GM21390 (cell line): ENCODE measurements at regions not wholly inside any gene's neighbourhood (a gene's known extent, or its start where the extent isn't known, plus 50 kb on each side); places are given as distances from the start of the nearest gene placed in this dataset.

Experiments
- ATAC-seq: cut with Tn5 transposase; IDR thresholded peaks from one replicate; pipeline ENCODE4 v1.9.1; 2021; ENCODE audit not compliant: unreplicated experiment

DNA sequence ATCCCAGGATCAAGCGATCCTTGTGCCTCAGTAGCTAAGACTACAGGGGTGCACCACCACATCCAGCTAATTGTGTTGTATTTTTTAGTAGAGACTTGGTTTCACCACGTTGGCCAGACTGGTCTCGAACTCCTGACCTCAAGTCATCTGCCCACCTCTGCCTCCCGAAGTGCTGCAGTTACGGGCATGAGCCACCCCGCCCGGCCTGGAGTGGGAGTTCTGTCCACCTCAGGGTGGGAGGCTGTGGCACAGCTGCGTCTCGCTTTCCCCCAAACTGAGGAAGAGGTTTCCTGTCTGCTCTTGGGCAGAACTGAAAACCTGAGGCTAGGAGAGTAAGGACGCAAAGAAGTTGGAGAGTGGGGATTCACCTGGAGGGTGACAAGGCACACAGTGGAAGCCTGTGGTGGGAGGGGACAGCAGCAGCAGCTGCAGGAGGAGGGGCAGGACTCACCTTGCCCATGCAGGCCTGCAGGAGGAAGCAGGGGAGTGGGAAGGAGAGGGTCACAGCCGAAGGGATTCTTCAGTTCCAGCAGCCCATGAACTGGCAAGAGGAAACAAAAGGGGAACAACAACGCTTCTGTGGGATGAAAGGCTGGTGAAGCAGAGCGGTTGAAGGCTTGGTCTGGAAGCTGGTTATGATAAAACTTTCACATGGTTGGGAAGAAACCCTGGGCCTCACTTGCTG, 181.4 kb downstream of the GAS1 start:
- no peak for ATAC-seq

DNA sequence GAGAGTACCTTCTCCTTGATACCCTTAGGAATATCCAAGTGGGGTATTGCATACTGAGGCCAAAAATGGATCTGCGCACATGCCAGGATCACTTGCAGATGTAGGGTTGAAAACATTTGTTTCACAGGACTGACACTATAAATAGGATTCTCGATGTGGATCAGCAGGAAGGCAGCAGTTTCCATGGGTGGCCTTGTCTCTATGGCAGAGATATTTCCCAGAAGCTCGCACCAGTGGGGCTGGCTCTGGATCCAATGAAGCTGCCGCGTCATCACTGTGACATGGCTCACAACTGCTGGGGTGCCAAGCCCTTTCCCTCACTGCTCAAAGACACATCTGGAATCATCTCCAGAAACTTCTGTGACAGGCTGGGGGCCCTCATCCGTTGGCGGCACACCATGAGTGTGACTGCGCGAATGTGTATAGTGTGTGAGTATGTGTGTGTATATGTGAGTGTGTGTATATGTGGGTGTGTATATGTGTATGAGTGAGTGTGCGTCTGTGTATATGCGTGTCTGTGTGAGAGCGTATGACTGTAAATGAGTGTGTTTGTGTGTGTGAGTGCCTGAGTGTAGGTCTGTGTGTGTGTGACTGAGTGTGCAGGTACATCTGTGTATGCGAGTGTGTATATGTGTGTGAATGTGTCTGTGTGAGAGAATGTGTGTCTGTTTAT, 182.5 kb downstream of the GAS1 start:
- no peak for ATAC-seq

DNA sequence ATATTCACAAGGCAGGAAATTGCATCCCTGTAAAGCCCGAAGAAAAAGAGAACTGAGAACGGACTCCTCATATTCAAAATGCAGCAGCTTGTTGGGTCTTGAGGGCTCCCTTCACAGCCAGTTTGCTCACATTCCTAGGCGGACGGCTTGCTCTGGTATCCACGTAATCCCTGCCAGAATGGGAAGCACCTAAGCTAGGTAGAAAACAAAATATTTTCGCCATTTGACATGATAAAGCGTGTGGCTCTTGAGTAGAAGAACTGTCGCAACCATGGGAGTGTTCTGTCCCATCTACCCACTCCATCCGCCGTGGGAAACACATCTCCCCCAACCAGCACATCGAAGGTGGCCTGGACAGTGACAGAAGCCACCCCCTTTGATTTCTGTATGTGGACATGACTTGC, 183.1 kb downstream of the GAS1 start:
- no peak for ATAC-seq

DNA sequence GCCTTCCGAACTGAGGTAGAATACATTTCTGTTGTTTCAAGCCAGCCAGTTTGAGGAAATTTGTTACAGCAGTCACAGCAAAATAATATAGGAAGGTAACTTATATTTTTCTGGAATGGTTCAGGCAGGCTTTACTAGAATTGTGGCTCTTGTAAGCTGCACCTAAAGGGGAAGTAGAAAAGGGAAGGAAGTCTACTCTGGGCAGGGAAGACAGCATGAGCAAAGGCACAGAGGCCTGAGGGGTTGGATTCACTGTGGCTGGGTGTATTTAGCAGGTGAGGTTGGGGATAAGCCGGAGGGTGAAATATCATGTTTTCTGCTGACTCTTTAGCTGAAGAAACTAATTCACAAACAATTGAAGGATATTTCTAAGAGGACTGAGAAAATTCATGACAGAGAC, 183.5 kb downstream of the GAS1 start:
- ATAC-seq: no peak

DNA sequence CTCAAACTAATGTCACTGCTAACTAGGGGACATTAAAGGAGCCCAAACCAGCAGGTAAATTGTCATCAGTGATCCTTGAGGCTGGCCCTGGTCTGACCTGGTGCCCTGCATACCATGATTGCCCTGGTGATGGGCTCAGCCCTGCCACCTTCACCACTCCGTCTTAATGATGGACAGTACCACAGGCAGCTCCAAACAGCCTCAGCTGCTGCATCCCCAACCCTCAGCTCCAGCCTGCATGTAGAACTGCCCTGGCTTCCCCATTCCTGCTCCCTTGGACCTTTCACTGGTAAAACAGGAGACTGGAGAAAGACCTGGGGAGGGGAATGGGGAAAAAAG, 190.0 kb downstream of the GAS1 start:
- no peak for ATAC-seq

DNA sequence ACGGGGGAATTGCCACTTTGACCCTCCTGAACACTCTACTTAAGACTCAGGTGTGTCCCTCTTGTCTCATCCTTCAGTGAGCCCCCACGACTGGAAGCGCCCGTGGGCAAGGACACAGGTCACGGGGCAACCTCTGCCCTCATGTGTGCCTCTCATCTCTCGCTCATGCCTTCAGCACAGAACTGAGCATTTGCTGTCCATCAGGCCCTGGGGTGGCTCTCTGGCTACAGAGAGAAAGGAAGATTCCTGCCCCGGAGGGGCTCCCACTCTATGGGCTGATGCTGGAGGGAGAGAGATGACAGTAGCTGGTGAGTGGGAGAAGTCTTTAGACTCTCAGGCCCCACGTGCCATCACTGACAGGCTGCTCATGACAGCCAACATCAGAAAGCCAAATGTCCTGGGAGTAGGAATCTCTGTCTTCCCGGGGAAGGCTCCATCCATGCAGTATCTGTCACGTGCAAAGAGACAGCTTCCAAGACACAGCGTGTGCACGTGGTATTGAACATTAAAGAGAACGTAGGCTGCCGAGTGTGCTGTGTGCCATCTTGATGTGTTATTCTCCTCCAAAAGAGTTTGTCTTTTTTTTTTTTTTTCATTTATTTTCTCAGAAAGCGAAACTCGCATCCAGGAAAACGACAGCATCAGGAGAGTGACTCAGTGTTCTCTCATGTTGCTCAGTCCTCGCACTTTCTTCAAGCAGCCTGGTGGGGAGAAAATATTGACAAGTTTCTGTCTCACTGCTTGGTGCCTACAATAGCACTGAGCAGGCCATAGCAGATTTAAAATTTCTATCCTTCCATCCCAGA, 190.5 kb downstream of the GAS1 start:
- no peak for ATAC-seq

DNA sequence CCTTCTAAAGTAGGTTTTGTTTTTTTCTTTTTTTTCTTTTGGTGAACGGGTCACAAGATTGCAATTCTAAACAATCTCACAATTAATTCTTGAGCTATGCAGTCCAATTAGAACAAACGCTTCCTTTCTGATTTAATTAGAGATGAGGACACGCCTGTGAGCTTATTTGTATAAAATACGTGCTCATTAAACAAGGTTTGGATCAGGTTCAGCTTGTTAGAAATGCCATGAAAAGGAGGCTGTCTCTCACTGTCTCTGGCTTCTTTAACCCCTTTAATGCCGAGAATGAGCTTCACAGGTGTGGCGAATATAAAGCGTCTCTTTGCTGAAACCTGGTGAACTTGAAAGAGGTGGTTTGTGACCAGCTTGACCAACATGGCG, 191.8 kb downstream of the GAS1 start:
- ATAC-seq: no peak

DNA sequence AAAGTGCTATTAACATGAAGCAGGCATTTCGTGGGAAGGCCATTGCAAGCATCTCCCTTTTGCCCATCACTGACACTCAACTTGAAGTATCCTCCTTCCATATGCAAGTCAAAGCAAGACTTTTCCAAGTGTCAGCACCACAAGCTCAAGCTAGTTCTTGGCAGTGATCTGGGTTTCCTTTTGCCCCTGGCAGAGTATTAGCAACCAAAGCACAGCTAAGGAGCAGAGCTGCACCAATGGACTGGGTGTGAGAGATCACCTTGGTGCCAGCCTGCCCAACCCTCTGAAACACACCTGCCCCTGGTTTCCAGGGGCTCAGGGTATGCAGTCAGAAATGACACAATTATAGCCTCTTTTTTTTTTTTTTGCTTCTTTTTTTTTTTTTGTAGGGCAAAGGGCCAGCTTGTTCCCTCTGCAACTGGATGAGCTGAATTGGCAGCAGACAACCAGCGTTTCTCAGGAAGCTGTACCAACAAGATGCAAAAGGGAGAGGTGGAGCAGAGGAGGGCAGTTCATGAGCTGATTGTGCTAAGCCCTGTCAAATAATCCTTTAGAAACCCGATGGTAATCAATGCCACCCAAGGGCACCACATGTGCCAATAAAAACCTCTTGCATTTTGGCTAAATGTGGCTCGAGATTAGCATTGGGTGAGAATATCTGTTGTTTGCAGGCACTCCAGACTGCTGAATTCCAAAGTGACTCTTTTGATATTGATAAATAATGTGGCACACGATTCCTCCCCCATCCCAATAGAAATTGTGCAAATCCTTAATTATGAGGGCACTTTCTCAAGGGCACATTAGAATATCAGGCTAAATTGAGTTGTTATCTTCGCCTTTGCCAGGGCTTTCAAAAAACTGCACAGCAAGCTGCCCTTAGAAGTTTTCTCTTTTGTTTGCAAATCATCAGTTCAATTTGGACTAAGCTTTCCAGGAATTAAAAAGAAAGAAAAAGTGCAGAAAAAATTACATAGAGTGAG, 192.4 kb downstream of the GAS1 start:
- no peak for ATAC-seq

DNA sequence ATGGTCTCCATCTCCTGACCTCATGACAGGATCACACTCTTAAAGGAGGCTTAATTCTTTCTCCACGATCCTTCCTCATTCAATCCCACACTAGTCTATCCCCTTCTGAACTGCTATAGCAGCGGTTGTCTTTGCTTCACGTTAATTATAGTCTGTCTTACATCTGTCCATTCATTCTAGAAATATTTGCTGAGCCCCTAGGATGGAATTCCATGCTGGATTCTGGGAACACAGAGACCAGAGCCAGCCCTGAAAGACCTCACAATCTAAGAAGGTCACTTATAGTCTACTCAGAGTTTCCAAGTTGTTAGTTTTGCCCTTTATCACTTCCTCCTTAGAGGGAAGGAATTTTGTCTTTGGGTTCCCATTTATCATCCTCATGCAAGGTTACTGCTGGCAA, 193.5 kb downstream of the GAS1 start:
- ATAC-seq: no peak

DNA sequence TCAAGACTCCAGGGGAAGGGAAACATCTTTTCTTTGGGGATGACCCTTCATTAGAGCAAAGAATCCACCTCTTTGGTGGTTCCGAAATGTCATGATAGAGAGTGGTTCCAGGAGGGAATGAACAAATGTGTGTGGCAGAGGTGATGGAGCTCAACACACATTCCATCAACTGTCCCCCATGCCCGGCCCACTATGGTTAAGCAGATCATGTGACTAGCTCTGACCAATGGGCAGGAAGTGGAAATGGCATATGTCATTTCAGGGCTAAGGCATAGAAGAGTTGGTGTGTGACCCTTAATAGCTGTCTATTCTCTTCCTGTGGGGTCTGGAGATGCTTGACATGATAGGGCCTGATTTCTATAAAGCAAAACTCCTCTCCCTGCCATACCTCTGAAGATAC, 194.6 kb downstream of the GAS1 start:
- no peak for ATAC-seq

DNA sequence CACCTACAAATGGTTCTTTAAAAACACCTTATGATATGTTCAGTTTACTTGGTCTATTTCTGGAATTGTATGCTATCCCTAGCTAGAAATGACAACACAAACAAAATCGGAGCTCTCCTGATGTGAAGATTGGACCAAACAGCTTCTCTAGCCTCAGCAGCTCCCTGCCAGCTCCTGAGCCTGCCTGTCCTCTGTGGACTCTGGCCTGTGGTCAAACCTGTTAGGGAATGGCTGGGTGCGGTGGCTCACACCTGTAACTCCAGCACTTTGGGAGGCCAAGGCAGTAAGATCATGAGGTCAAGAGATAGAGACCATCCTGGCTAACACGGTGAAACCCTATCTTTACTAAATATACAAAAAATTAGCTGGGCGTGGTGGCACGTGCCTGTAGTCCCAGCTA, 195.3 kb downstream of the GAS1 start:
- no peak for ATAC-seq

DNA sequence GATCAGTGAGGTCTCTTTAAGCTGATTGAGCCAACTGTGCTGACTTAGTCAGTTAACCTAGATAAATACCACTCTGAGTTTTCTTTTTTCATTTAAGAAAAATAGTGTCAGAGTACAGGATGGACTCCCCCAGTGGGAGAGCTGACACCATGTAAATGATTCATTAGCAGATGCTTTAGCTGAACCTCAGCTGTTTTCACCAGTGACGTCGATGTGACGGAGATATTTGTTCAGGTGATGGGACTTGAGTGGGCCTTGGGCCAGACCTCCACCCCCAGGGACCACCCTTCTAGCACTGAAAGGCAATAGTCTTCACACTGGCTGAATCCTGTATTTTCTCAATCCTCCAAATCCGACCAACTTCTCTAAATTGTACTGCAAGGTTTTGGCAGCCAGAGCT, 196.1 kb downstream of the GAS1 start:
- ATAC-seq: no peak

DNA sequence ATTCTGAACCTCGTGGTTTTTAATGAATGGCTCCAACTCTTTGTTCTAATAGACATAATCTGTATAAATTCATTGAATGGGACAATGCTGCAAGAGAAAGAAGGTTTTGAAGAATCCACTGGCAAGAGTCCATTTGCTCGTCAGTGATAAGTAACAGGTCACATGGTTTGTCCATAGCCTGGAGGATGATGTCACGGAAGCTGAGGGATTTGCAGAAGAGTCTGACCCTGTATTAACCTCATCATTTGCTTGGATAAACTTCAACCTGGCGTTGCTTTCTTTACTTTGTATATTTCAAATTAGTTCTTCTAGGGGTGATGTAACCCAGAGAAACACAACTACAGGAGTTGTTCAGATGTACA, 197.4 kb downstream of the GAS1 start:
- ATAC-seq: no peak

DNA sequence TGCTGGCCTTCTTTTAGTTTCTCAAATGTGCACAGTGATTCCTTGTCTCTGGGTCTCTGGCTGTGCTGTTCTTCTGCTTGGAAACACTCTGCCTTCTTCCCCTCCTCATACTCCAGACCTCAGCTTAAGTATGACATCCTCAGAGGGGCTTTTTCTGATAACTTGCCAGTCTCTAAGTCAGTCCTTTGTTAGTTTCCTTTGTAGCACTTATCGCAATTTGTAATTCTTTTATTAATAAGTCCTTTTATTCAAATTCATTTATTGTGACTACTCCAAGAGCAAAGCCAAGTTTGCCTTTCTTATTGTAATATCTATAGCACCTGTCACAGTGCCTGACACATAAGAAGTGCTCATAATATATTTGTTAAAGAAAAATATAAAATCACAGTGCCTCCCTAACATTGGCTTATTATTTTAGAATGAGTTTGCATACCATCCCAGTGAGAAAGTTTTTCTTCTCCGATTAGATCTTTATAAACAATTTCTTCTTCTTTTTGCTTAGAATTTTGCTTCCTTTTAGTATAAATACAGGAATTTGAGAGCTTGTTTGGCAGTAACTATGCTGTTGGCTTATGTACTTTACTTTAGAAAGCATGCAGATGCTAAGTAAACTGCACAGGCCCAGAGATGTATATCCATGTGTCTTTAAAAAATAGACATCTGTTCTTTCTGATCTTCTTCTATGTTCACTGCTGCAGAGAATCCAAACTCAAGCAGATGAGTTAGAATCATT, 198.0 kb downstream of the GAS1 start:
- ATAC-seq: no peak

DNA sequence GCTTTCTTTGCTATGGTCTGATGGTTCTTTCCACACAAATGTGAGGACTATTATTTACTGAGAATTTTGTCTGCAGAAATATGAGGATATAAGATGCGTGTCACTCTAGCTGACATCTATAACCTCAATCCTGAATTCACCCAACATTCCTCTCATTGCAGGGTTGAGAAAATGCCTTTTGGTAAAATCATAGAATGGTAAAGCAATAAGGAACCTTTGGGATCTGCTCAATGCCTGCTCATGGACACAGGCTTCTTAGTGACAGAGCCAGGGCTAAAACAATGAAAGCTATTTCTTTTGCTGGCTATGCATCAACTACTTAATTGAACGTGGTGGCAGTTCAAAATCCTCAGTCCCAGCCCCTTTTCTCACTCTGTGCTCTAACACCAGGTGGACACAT, 199.6 kb downstream of the GAS1 start:
- ATAC-seq: no peak

DNA sequence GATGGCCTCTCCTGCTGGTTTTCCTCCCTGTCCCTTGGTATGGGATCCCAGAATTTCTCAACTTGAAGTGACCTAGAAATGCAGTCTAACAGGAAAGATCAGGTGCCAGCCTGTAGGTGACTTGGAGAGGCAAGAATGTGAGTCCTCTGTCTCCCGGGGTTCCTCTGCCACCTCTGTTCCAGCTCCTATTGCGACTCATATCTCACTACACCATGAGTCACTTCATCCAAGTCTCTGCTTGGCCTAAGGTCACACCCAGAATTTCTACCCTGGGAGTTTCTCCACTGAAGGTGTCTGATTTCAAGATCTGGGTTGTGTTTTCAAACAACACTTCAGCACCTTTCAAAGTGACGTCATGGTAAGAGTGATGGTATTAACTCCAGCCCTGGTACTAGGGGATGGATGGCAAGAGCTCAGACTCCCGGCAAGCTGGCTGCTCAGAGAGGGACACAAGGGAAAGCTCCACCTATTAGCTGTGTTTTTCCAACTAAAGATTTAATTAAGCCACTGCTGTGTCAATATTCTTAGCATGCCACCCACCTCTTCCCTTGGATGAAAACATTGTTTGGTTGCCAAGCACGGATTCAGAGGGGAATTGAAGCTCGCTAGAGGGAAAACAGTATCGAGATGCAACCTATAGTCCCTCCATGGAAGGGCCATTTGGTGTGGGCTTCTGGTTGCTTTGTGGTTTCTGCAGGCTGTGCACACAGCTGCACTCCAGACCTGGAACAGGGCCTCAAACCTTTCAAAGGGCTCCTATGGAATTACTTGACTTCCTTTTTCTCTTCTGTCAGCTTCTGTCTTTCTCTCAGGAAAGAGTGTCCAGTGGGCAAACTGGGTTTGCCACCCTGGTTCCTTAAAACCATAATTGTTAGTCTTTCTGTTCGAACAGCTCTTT, 205.7 kb downstream of the GAS1 start:
- ATAC-seq: no peak

DNA sequence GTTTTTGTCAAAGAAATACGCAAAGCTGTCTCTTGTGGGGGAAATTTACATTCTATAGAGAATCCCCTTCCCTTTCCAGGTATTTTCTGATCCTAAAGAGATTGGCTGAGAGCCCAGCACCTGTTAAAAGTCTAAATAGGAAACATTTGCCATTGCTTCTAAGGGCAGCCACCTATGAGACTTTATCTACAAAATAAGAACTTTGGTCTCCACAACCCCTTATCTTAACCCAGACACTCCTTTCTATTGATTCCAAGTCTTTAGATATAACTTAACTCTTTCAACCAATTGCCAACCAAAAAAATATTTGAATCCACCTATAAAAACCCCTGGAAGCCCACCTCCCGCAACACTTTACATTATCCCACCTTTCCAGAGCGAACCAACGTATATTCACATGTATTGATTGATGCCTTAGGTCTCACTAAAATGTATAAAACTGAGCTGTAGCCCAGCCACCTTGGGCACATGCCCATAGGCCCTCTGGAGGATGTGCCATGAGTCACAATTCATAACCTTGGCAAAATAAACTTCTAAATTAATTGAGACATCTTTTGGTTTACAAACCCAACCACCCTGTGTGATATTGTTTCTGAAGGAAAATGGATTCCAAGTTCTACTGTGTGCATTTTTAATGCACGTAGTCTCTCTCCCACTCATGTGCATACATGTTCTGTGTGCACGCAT, 211.4 kb downstream of the GAS1 start:
- no peak for ATAC-seq

DNA sequence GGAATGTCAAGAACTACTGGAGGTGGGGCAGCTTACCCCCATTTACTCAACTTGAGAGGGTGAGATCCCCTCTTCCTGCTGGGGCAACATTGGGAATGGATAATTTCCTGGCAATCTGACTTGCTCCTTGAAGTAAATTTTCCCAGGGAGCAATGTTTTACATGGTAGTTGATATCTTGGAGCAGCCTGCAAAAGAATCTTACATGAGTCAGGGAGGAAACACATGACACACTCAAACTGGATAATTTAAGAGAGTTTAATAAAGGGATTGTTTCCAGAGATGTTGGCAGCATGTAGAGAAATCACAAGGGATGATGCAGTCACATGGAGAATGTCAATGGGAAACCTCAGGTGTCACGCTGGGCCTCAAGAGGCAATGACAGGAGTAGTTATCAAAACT, 212.5 kb downstream of the GAS1 start:
- ATAC-seq: no peak

DNA sequence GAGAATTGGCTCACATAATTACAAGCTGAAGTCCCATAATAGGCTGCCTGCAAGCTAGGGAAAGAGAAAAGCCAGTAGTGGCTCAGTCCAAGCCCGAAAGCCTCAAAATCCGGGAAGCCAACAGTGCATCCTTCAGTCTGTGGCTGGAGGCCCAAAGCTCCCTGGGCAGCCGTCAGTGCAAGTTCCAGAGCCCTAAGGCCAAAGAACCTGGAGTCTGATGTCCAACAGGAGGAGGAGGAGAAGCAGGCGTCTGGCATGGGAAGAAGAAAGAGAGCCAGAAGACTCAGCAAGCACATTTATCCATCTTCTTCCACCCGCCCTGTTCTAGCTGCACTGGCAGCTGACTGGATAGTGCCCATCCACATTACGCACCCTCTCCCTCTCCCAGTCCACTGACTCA, 213.4 kb downstream of the GAS1 start:
- ATAC-seq: no peak
